ENCODE measurements at regions not wholly inside any gene's neighbourhood (a gene's known extent, or its start where the extent isn't known, plus 50 kb on each side); places are given as distances from the start of the nearest gene placed in this dataset.
"Not testable (repeated sequence)": the region's sequence is repeated elsewhere in the genome, so short reads cannot be mapped to it uniquely, and the experiment has no call there.

- WGBS, result 60% methylated on average over 1 of the region's 1 CpG
- Histone ChIP-seq H3K27me3 (ENCODE audit: control insufficient read depth in 1 of 2, insufficient read depth in 1 of 2, low read length in 2 of 2) (no peaks in the 10 kb centered on the region), H3K9me3 (ENCODE audit: control insufficient read depth, low read length) (no peaks in the 10 kb centered on the region), H3K14ac (ENCODE audit: low read length in 2 of 2) (no peak overlapping the region), H3K4me3 (ENCODE audit: insufficient read depth in 1 of 2, low read depth in 1 of 2, low read length in 2 of 2) (no peak overlapping the region), H4K91ac (ENCODE audit: low read length) (no peak overlapping the region), H2AFZ (ENCODE audit: low read depth, low read length) (no peak overlapping the region), H3K18ac (ENCODE audit: low read depth in 1 of 2, low read length in 2 of 2) (no peak overlapping the region), H2BK12ac (ENCODE audit: low read length in 2 of 2) (no peak overlapping the region), H4K8ac (ENCODE audit: low read length) (no peak overlapping the region), H3K4me2 (ENCODE audit: low read length, poor library complexity, severe bottlenecking) (no peak overlapping the region), H2AK5ac (ENCODE audit: low read length, severe bottlenecking) (no peak overlapping the region), H3K27ac (ENCODE audit: low read length, poor library complexity, severe bottlenecking) (no peak overlapping the region), H3K9ac (ENCODE audit: low read length) (no peak overlapping the region), H2BK120ac (ENCODE audit: low read depth, low read length) (no peak overlapping the region), H2BK15ac (ENCODE audit: low read depth, poor library complexity, severe bottlenecking) (no peak overlapping the region), H3K4me1 (ENCODE audit: control insufficient read depth, insufficient read depth, low read depth, low read length) (no peaks in the 10 kb centered on the region), H3K23ac (ENCODE audit: low read length in 2 of 2) (no peak overlapping the region), H3K36me3 (ENCODE audit: control insufficient read depth in 1 of 2, insufficient read depth in 2 of 2, low read depth in 1 of 2, low read length in 2 of 2) (no peaks in the 10 kb centered on the region), H2BK5ac (ENCODE audit: low read depth, low read length, poor library complexity, severe bottlenecking) (no peak overlapping the region), H3K79me1 (replicated peaks; ENCODE audit: low read length, poor library complexity, severe bottlenecking) (no peaks in the 10 kb centered on the region), H3K4ac (ENCODE audit: low read depth in 1 of 2, low read length in 2 of 2) (no peak overlapping the region)
- no peak for DNase-seq
Observed at GRCh38 chr4:57351731-57352130, 241.5 kb upstream of the IGFBP7 start.

- Histone ChIP-seq H3K36me3 (ENCODE audit: control insufficient read depth in 1 of 2, insufficient read depth in 2 of 2, low read depth in 1 of 2, low read length in 2 of 2) (no peaks in the 10 kb centered on the region), H3K18ac (ENCODE audit: low read depth in 1 of 2, low read length in 2 of 2) (no peak overlapping the region), H2BK15ac (ENCODE audit: low read depth, poor library complexity, severe bottlenecking) (no peak overlapping the region), H2BK12ac (ENCODE audit: low read length in 2 of 2) (no peak overlapping the region), H2BK5ac (ENCODE audit: low read depth, low read length, poor library complexity, severe bottlenecking) (no peak overlapping the region), H3K27me3 (ENCODE audit: control insufficient read depth in 1 of 2, insufficient read depth in 1 of 2, low read length in 2 of 2) (peaks cover 0 to 2% of the 10 kb centered on the region in 2 experiments), H2AK5ac (ENCODE audit: low read length, severe bottlenecking) (no peak overlapping the region), H3K4ac (ENCODE audit: low read depth in 1 of 2, low read length in 2 of 2) (no peak overlapping the region), H3K14ac (ENCODE audit: low read length in 2 of 2) (no peak overlapping the region), H4K91ac (ENCODE audit: low read length) (no peak overlapping the region), H3K23ac (ENCODE audit: low read length in 2 of 2) (no peak overlapping the region), H4K8ac (ENCODE audit: low read length) (no peak overlapping the region), H3K4me1 (ENCODE audit: control insufficient read depth, insufficient read depth, low read depth, low read length) (no peaks in the 10 kb centered on the region), H2BK120ac (ENCODE audit: low read depth, low read length) (no peak overlapping the region), H2AFZ (ENCODE audit: low read depth, low read length) (no peak overlapping the region), H3K4me2 (ENCODE audit: low read length, poor library complexity, severe bottlenecking) (no peak overlapping the region), H3K79me1 (replicated peaks; ENCODE audit: low read length, poor library complexity, severe bottlenecking) (no peaks in the 10 kb centered on the region), H3K9ac (ENCODE audit: low read length) (no peak overlapping the region), H3K9me3 (ENCODE audit: control insufficient read depth, low read length) (no peaks in the 10 kb centered on the region), H3K27ac (ENCODE audit: low read length, poor library complexity, severe bottlenecking) (no peak overlapping the region), H3K4me3 (ENCODE audit: insufficient read depth in 1 of 2, low read depth in 1 of 2, low read length in 2 of 2) (no peak overlapping the region)
- 22% methylated on average over 1 of the region's 2 CpGs for WGBS
- no peak for DNase-seq
Observed at GRCh38 chr4:57344296-57344695, 234.1 kb upstream of the IGFBP7 start.

GRCh38 chr4:57342411-57342810 lies 232.2 kb upstream of the IGFBP7 start:
- no peak for DNase-seq
- Histone ChIP-seq H3K4me3 (ENCODE audit: insufficient read depth in 1 of 2, low read depth in 1 of 2, low read length in 2 of 2) (no peak overlapping the region), H3K27me3 (ENCODE audit: control insufficient read depth in 1 of 2, insufficient read depth in 1 of 2, low read length in 2 of 2) (peaks cover 0 to 2% of the 10 kb centered on the region in 2 experiments), H3K9me3 (ENCODE audit: control insufficient read depth, low read length) (no peaks in the 10 kb centered on the region), H4K91ac (ENCODE audit: low read length) (no peak overlapping the region), H2AK5ac (ENCODE audit: low read length, severe bottlenecking) (no peak overlapping the region), H3K36me3 (ENCODE audit: control insufficient read depth in 1 of 2, insufficient read depth in 2 of 2, low read depth in 1 of 2, low read length in 2 of 2) (no peaks in the 10 kb centered on the region), H3K4me2 (ENCODE audit: low read length, poor library complexity, severe bottlenecking) (no peak overlapping the region), H3K14ac (ENCODE audit: low read length in 2 of 2) (no peak overlapping the region), H4K8ac (ENCODE audit: low read length) (no peak overlapping the region), H2AFZ (ENCODE audit: low read depth, low read length) (no peak overlapping the region), H3K9ac (ENCODE audit: low read length) (no peak overlapping the region), H2BK5ac (ENCODE audit: low read depth, low read length, poor library complexity, severe bottlenecking) (no peak overlapping the region), H3K18ac (ENCODE audit: low read depth in 1 of 2, low read length in 2 of 2) (no peak overlapping the region), H3K4ac (ENCODE audit: low read depth in 1 of 2, low read length in 2 of 2) (no peak overlapping the region), H2BK12ac (ENCODE audit: low read length in 2 of 2) (no peak overlapping the region), H3K4me1 (ENCODE audit: control insufficient read depth, insufficient read depth, low read depth, low read length) (no peaks in the 10 kb centered on the region), H3K27ac (ENCODE audit: low read length, poor library complexity, severe bottlenecking) (no peak overlapping the region), H3K23ac (ENCODE audit: low read length in 2 of 2) (no peak overlapping the region), H2BK15ac (ENCODE audit: low read depth, poor library complexity, severe bottlenecking) (no peak overlapping the region), H2BK120ac (ENCODE audit: low read depth, low read length) (no peak overlapping the region), H3K79me1 (replicated peaks; ENCODE audit: low read length, poor library complexity, severe bottlenecking) (no peaks in the 10 kb centered on the region)
- WGBS, result no CpG with 5 or more reads among the region's 2 CpGs

GRCh38 chr4:57338861-57339260 lies 228.7 kb upstream of the IGFBP7 start:
- DNase-seq; H3K4me1 ChIP-seq (ENCODE audit: control insufficient read depth, insufficient read depth, low read depth, low read length); H3K23ac ChIP-seq (ENCODE audit: low read length in 2 of 2); H3K4ac ChIP-seq (ENCODE audit: low read depth in 1 of 2, low read length in 2 of 2); H2BK15ac ChIP-seq (ENCODE audit: low read depth, poor library complexity, severe bottlenecking); H3K9me3 ChIP-seq (ENCODE audit: control insufficient read depth, low read length); H3K79me1 ChIP-seq (replicated peaks; ENCODE audit: low read length, poor library complexity, severe bottlenecking); H4K91ac ChIP-seq (ENCODE audit: low read length); H3K36me3 ChIP-seq (ENCODE audit: control insufficient read depth in 1 of 2, insufficient read depth in 2 of 2, low read depth in 1 of 2, low read length in 2 of 2); H3K27me3 ChIP-seq (ENCODE audit: control insufficient read depth in 1 of 2, insufficient read depth in 1 of 2, low read length in 2 of 2); H3K18ac ChIP-seq (ENCODE audit: low read depth in 1 of 2, low read length in 2 of 2); H2AK5ac ChIP-seq (ENCODE audit: low read length, severe bottlenecking); H3K14ac ChIP-seq (ENCODE audit: low read length in 2 of 2); H3K4me3 ChIP-seq (ENCODE audit: insufficient read depth in 1 of 2, low read depth in 1 of 2, low read length in 2 of 2); H2AFZ ChIP-seq (ENCODE audit: low read depth, low read length); H3K9ac ChIP-seq (ENCODE audit: low read length); H2BK5ac ChIP-seq (ENCODE audit: low read depth, low read length, poor library complexity, severe bottlenecking); H2BK12ac ChIP-seq (ENCODE audit: low read length in 2 of 2); H4K8ac ChIP-seq (ENCODE audit: low read length); H2BK120ac ChIP-seq (ENCODE audit: low read depth, low read length); H3K4me2 ChIP-seq (ENCODE audit: low read length, poor library complexity, severe bottlenecking); H3K27ac ChIP-seq (ENCODE audit: low read length, poor library complexity, severe bottlenecking): not testable (repeated sequence)

Data from mesenchymal stem cell (in vitro differentiated cells and primary cell).